NB4 (cell line): ENCODE measurements at regions not wholly inside any gene's neighbourhood (a gene's known extent, or its start where the extent isn't known, plus 50 kb on each side); places are given as distances from the start of the nearest gene placed in this dataset.

Experiments
- DNase-seq: peaks from one replicate; pipeline ENCODE4 v3.0.0; 2010; ENCODE audit warnings: low read depth
- H3K4me3 ChIP-seq: one replicate; pipeline ENCODE4 v1.5.1; 2011; ENCODE audit warnings: mild to moderate bottlenecking, low read depth, low read length, moderate library complexity
- MAX ChIP-seq: IDR thresholded peaks from 2 replicates; pipeline ENCODE4 v1.6.1; 2011; ENCODE audit warnings: low read depth, low read length
- MYC ChIP-seq: IDR thresholded peaks from 2 replicates; pipeline ENCODE4 v1.6.1; 2011; ENCODE audit warnings: low read depth, low read length
- POLR2A ChIP-seq: IDR thresholded peaks from 2 replicates; pipeline ENCODE4 v1.6.1; 2011; ENCODE audit warnings: mild to moderate bottlenecking; ENCODE audit not compliant: insufficient read length; ENCODE audit errors: extremely low read depth
- TF ChIP-seq, protein P1 (sequence below): IDR thresholded peaks from one replicate; pipeline ENCODE4 v1.5.1; 2012; ENCODE audit warnings: low read depth, low read length

DNA sequence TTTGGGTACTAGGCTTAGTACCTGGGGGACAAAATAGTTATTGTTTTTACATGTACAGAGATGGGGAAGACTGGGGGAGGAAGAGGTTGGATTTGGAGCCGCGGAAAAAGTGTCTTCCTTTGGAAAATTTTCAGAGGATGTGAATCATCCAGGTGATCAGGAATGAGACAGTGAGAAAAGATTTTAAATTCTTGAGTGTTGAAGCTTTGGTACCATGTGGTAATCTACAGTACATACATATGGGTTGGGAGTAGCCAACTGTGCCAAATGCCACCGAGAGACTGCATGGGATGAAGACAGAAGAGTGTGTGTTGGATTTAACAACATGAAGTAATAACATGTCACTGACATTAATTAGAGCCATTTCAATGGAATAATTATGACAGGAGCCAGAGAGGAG, 1238.2 kb downstream of the ROBO1 start:
- DNase-seq, result no peak
- no peak overlapping the region for H3K4me3 ChIP-seq
- TF ChIP-seq MAX (no peak), MYC (no peak), POLR2A (no peak)
- TF ChIP-seq, protein P1, sequence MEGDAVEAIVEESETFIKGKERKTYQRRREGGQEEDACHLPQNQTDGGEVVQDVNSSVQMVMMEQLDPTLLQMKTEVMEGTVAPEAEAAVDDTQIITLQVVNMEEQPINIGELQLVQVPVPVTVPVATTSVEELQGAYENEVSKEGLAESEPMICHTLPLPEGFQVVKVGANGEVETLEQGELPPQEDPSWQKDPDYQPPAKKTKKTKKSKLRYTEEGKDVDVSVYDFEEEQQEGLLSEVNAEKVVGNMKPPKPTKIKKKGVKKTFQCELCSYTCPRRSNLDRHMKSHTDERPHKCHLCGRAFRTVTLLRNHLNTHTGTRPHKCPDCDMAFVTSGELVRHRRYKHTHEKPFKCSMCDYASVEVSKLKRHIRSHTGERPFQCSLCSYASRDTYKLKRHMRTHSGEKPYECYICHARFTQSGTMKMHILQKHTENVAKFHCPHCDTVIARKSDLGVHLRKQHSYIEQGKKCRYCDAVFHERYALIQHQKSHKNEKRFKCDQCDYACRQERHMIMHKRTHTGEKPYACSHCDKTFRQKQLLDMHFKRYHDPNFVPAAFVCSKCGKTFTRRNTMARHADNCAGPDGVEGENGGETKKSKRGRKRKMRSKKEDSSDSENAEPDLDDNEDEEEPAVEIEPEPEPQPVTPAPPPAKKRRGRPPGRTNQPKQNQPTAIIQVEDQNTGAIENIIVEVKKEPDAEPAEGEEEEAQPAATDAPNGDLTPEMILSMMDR, result no peak

DNA sequence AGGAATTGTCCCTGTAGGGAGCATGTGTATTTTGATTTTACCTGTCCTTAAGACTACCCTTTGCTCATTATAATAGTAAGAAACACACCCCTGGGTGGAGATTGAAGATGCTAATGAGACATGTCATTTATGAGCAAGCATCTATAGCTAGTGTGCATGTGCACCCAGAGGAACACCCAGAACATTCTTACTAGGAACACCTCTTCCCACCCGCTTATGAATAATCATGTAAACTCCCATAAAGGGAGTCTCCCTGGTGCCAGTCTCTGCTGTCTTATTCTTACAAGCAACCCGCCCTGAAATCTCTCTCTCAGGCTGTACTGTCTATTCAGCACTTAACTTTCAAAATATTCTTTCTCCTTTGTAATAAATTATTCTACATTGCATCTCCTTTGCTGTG, 1227.3 kb downstream of the ROBO1 start:
- H3K4me3 ChIP-seq, result no peak overlapping the region
- no peak for TF ChIP-seq POLR2A
- TF ChIP-seq MYC, result no peak
- TF ChIP-seq, protein P1, result no peak
- no peak for TF ChIP-seq MAX
- no peak for DNase-seq

GRCh38 chr3:78545827-78546226, 1222.0 kb downstream of the ROBO1 start:
- no peak overlapping the region for H3K4me3 ChIP-seq
- DNase-seq, result no peak
- TF ChIP-seq POLR2A, result no peak
- TF ChIP-seq MYC, result no peak
- TF ChIP-seq MAX, result no peak
- TF ChIP-seq, protein P1, result no peak
